GM23338 (cell line): ENCODE measurements at regions not wholly inside any gene's neighbourhood (a gene's known extent, or its start where the extent isn't known, plus 50 kb on each side); places are given as distances from the start of the nearest gene placed in this dataset.

Experiments used
- EZH2phosphoT487 ChIP-seq: fragments of 200-600 bp; sonication (generic); IDR thresholded peaks from one replicate; pipeline ENCODE4 v1.8.1; 2018; ENCODE audit warnings: antibody characterized with exemption; ENCODE audit not compliant: unreplicated experiment
- POLR2AphosphoS5 ChIP-seq: IDR thresholded peaks from 2 replicates; pipeline ENCODE4 v1.6.1; 2016; ENCODE audit warnings: antibody characterized with exemption, low read depth
- TF ChIP-seq, protein P1 (sequence below), 2 experiments: fragments of 200-600 bp in 1 of 2; sonication (generic) in 1 of 2; conservative IDR thresholded peaks; 2 replicates each; pipeline versions ENCODE4 v1.5.1 to v1.6.1; 2016 to 2017; ENCODE audit warnings: antibody characterized with exemption in 2 of 2, low read depth in 2 of 2, mild to moderate bottlenecking in 2 of 2, moderate library complexity in 1 of 2

DNA sequence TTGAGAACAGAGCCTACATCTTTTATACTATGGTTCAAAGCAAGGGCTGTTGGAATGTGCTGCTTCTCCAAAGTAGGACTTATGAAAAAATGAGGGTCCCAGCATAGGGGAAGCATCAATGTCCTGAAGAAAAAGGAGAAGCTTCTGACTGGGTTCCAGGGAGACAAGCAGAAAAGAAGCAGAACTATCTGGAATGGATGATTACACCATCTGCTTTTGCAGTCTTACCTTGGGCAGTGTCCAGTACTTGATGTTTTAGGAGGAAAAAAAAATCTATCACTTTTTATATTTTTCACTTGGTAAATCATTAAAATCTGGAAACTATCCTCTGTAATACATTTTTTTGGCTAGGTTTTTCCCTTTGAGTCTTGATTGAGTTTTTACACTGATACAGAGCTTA, 57.9 kb upstream of the DPH6 start:
- TF ChIP-seq, protein P1, sequence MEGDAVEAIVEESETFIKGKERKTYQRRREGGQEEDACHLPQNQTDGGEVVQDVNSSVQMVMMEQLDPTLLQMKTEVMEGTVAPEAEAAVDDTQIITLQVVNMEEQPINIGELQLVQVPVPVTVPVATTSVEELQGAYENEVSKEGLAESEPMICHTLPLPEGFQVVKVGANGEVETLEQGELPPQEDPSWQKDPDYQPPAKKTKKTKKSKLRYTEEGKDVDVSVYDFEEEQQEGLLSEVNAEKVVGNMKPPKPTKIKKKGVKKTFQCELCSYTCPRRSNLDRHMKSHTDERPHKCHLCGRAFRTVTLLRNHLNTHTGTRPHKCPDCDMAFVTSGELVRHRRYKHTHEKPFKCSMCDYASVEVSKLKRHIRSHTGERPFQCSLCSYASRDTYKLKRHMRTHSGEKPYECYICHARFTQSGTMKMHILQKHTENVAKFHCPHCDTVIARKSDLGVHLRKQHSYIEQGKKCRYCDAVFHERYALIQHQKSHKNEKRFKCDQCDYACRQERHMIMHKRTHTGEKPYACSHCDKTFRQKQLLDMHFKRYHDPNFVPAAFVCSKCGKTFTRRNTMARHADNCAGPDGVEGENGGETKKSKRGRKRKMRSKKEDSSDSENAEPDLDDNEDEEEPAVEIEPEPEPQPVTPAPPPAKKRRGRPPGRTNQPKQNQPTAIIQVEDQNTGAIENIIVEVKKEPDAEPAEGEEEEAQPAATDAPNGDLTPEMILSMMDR (conservative IDR thresholded peaks at IDR 0.05; ENCODE audit: low read depth in 2 of 2): no peak
- no peak for TF ChIP-seq POLR2AphosphoS5
- no peak for TF ChIP-seq EZH2phosphoT487
